ENCODE measurements at regions not wholly inside any gene's neighbourhood (a gene's known extent, or its start where the extent isn't known, plus 50 kb on each side); places are given as distances from the start of the nearest gene placed in this dataset.
"Not testable (repeated sequence)": the region's sequence is repeated elsewhere in the genome, so short reads cannot be mapped to it uniquely, and the experiment has no call there.

GRCh38 chr2:21369787-21370186 lies 246.0 kb downstream of the TDRD15 start:
- 0 to 100% (median 83%) methylated on average over 1 to 2 of the region's 2 CpGs; no CpG with 5 or more reads in 3 of the 10 experiments for WGBS, 10 experiments
- H3K4me3 ChIP-seq: no peak overlapping the region
- in situ Hi-C loops (cut with MboI; ENCODE audit: low pct_unique_long_range_greater_than_20kb in 2 of 9, low sequenced_read_pairs in 9 of 9, unreplicated experiment in 9 of 9): no loop called here
- H3K4me1 ChIP-seq (replicated peaks in 1 of 2): peaks cover 0 to 8% of the 10 kb centered on the region in 2 donors
- H3K27ac ChIP-seq: no peak overlapping the region
- no peak for ATAC-seq (replicated peaks in 6 of 8)

- 7 to 67% (median 50%) methylated on average over 1 to 4 of the region's 5 CpGs; no CpG with 5 or more reads in 2 of the 10 experiments for WGBS, 10 experiments
- in situ Hi-C loops (cut with MboI; ENCODE audit: low pct_unique_long_range_greater_than_20kb in 2 of 9, low sequenced_read_pairs in 9 of 9, unreplicated experiment in 9 of 9): no loop called here
- Histone ChIP-seq H3K27ac (no peak overlapping the region), H3K4me1 (replicated peaks in 1 of 2) (peaks cover 0 to 8% of the 10 kb centered on the region in 2 donors), H3K4me3 (no peak overlapping the region)
- no peak for ATAC-seq (replicated peaks in 6 of 8)
These were observed 247.8 kb downstream of the TDRD15 start for GRCh38 chr2:21371499-21372003.

GRCh38 chr2:21372654-21373053 lies 248.9 kb downstream of the TDRD15 start:
- Histone ChIP-seq H3K27ac (no peak overlapping the region), H3K4me1 (replicated peaks in 1 of 2) (peaks cover 0 to 8% of the 10 kb centered on the region in 2 donors), H3K4me3 (no peak overlapping the region)
- peak in 1 of 8 experiments; percentile 24 for ATAC-seq (replicated peaks in 6 of 8)
- 0 to 77% (median 59%) methylated on average over 1 to 2 of the region's 2 CpGs; no CpG with 5 or more reads in 2 of the 10 experiments for WGBS, 10 experiments
- in situ Hi-C loops (cut with MboI; ENCODE audit: low pct_unique_long_range_greater_than_20kb in 2 of 9, low sequenced_read_pairs in 9 of 9, unreplicated experiment in 9 of 9): no loop called here

GRCh38 chr2:21376864-21377263 lies 253.1 kb downstream of the TDRD15 start:
- in situ Hi-C loops (cut with MboI; ENCODE audit: low pct_unique_long_range_greater_than_20kb in 2 of 9, low sequenced_read_pairs in 9 of 9, unreplicated experiment in 9 of 9): no loop called here
- Histone ChIP-seq H3K4me3 (no peak overlapping the region), H3K27ac (no peak overlapping the region), H3K4me1 (replicated peaks in 1 of 2) (no peaks in the 10 kb centered on the region)
- 0 to 95% (median 69%) methylated on average over 2 to 3 of the region's 3 CpGs; no CpG with 5 or more reads in 3 of the 10 experiments for whole genome bisulfite sequencing, 10 experiments
- no peak for ATAC-seq (replicated peaks in 6 of 8)

GRCh38 chr2:21379140-21379539 lies 255.4 kb downstream of the TDRD15 start:
- in situ Hi-C loops (cut with MboI; ENCODE audit: low pct_unique_long_range_greater_than_20kb in 2 of 9, low sequenced_read_pairs in 9 of 9, unreplicated experiment in 9 of 9): no loop called here

GRCh38 chr2:21379668-21380067 lies 255.9 kb downstream of the TDRD15 start:
- ATAC-seq (replicated peaks in 6 of 8); H3K4me1 ChIP-seq (replicated peaks in 1 of 2); H3K27ac ChIP-seq; in situ Hi-C loops (cut with MboI; ENCODE audit: low pct_unique_long_range_greater_than_20kb in 2 of 9, low sequenced_read_pairs in 9 of 9, unreplicated experiment in 9 of 9); H3K4me3 ChIP-seq: not testable (repeated sequence)
- WGBS, 10 experiments: 14 to 100% (median 60%) methylated on average over 1 to 2 of the region's 2 CpGs; no CpG with 5 or more reads in 3 of the 10 experiments

More at GRCh38 chr2:21379140-21379539, 255.4 kb downstream of the TDRD15 start:
- no peak overlapping the region for H3K27ac ChIP-seq
- 27 to 100% (median 77%) methylated on average over 1 to 2 of the region's 2 CpGs; no CpG with 5 or more reads in 6 of the 10 experiments for WGBS, 10 experiments
- ATAC-seq (replicated peaks in 6 of 8): no peak
- H3K4me3 ChIP-seq: no peak overlapping the region
- no peaks in the 10 kb centered on the region for H3K4me1 ChIP-seq (replicated peaks in 1 of 2)

GRCh38 chr2:21381421-21381820 lies 257.7 kb downstream of the TDRD15 start:
- H3K4me3 ChIP-seq: no peak overlapping the region
- in situ Hi-C loops (cut with MboI; ENCODE audit: low pct_unique_long_range_greater_than_20kb in 2 of 9, low sequenced_read_pairs in 9 of 9, unreplicated experiment in 9 of 9): no loop called here
- no peaks in the 10 kb centered on the region for H3K4me1 ChIP-seq (replicated peaks in 1 of 2)
- H3K27ac ChIP-seq: no peak overlapping the region
- ATAC-seq (replicated peaks in 6 of 8): peak in 1 of 8 experiments; percentile 33
- 13 to 100% (median 30%) methylated on average over 1 to 4 of the region's 4 CpGs; no CpG with 5 or more reads in 1 of the 10 experiments for WGBS, 10 experiments

GRCh38 chr2:21382701-21383520 lies 259.1 kb downstream of the TDRD15 start:
- ATAC-seq (replicated peaks in 6 of 8): no peak
- Histone ChIP-seq H3K4me3 (no peak overlapping the region), H3K27ac (no peak overlapping the region), H3K4me1 (replicated peaks in 1 of 2) (no peaks in the 10 kb centered on the region)
- in situ Hi-C loops (cut with MboI; ENCODE audit: low pct_unique_long_range_greater_than_20kb in 2 of 9, low sequenced_read_pairs in 9 of 9, unreplicated experiment in 9 of 9): no loop called here
- WGBS, 10 experiments: 0 to 100% (median 63%) methylated on average over 1 to 5 of the region's 5 CpGs; no CpG with 5 or more reads in 1 of the 10 experiments

GRCh38 chr2:21386666-21387065 lies 262.9 kb downstream of the TDRD15 start:
- 0 to 100% (median 85%) methylated on average over 1 to 3 of the region's 3 CpGs; no CpG with 5 or more reads in 1 of the 10 experiments for WGBS, 10 experiments
- Histone ChIP-seq H3K4me3 (no peak overlapping the region), H3K4me1 (replicated peaks in 1 of 2) (peaks cover 2 to 8% of the 10 kb centered on the region in 2 donors), H3K27ac (no peak overlapping the region)
- ATAC-seq (replicated peaks in 6 of 8): no peak
- in situ Hi-C loops (cut with MboI; ENCODE audit: low pct_unique_long_range_greater_than_20kb in 2 of 9, low sequenced_read_pairs in 9 of 9, unreplicated experiment in 9 of 9): no loop called here

- in situ Hi-C loops (cut with MboI; ENCODE audit: low pct_unique_long_range_greater_than_20kb in 2 of 9, low sequenced_read_pairs in 9 of 9, unreplicated experiment in 9 of 9): no loop called here
- ATAC-seq (replicated peaks in 6 of 8): peak in 5 of 8 experiments; percentile 89 to 97 (median 93)
- no peak overlapping the region for H3K4me3 ChIP-seq
- 0 to 34% (median 22%) methylated on average over 1 to 4 of the region's 4 CpGs; no CpG with 5 or more reads in 6 of the 10 experiments for WGBS, 10 experiments
- peaks cover 22 to 38% of the 10 kb centered on the region in 2 donors for H3K4me1 ChIP-seq (replicated peaks in 1 of 2)
- peak overlapping the region; percentile 77 to 83 for H3K27ac ChIP-seq
These were observed 268.9 kb downstream of the TDRD15 start for GRCh38 chr2:21392649-21393048.

- Histone ChIP-seq H3K4me3 (no peak overlapping the region), H3K4me1 (replicated peaks in 1 of 2) (peaks cover 22 to 38% of the 10 kb centered on the region in 2 donors), H3K27ac (peak overlapping the region; percentile 77 to 83)
- ATAC-seq (replicated peaks in 6 of 8): peak in 5 of 8 experiments; percentile 56 to 72 (median 56)
- 0 to 86% (median 18%) methylated on average over 1 to 4 of the region's 5 CpGs; no CpG with 5 or more reads in 4 of the 10 experiments for WGBS, 10 experiments
- in situ Hi-C loops (cut with MboI; ENCODE audit: low pct_unique_long_range_greater_than_20kb in 2 of 9, low sequenced_read_pairs in 9 of 9, unreplicated experiment in 9 of 9): no loop called here
These were observed 269.4 kb downstream of the TDRD15 start for GRCh38 chr2:21393173-21393572.

- WGBS, 10 experiments: 0 to 86% (median 73%) methylated on average over 1 to 4 of the region's 4 CpGs; no CpG with 5 or more reads in 4 of the 10 experiments
- no peak overlapping the region for H3K27ac ChIP-seq
- H3K4me3 ChIP-seq: no peak overlapping the region
- in situ Hi-C loops (cut with MboI; ENCODE audit: low pct_unique_long_range_greater_than_20kb in 2 of 9, low sequenced_read_pairs in 9 of 9, unreplicated experiment in 9 of 9): no loop called here
- peak in 1 of 8 experiments; percentile 87 for ATAC-seq (replicated peaks in 6 of 8)
- H3K4me1 ChIP-seq (replicated peaks in 1 of 2): peaks cover 22 to 38% of the 10 kb centered on the region in 2 donors
These were observed 271.6 kb downstream of the TDRD15 start for GRCh38 chr2:21395366-21395765.

GRCh38 chr2:21396252-21396651 lies 272.5 kb downstream of the TDRD15 start:
- H3K27ac ChIP-seq: no peak overlapping the region
- 14 to 100% (median 71%) methylated on average over 1 to 2 of the region's 2 CpGs; no CpG with 5 or more reads in 5 of the 10 experiments for WGBS, 10 experiments
- in situ Hi-C loops (cut with MboI; ENCODE audit: low pct_unique_long_range_greater_than_20kb in 2 of 9, low sequenced_read_pairs in 9 of 9, unreplicated experiment in 9 of 9): no loop called here

More at GRCh38 chr2:21396252-21396651, 272.5 kb downstream of the TDRD15 start:
- no peak for ATAC-seq (replicated peaks in 6 of 8)
- Histone ChIP-seq H3K4me3 (no peak overlapping the region), H3K4me1 (replicated peaks in 1 of 2) (peaks cover 22 to 34% of the 10 kb centered on the region in 2 donors)

All from motor neuron (in vitro differentiated cells).